Parathyroid adenoma (tissue), 2 donors: ENCODE measurements at regions not wholly inside any gene's neighbourhood (a gene's known extent, or its start where the extent isn't known, plus 50 kb on each side); places are given as distances from the start of the nearest gene placed in this dataset.

Experiments used
- H2AFZ ChIP-seq: fragments of 300-600 bp; sonication (generic); one replicate; pipeline ENCODE4 v1.7.0; 2017; ENCODE audit warnings: antibody characterized with exemption, mild to moderate bottlenecking
- H3K27ac ChIP-seq: fragments of 300-600 bp; sonication (generic); one replicate; pipeline ENCODE4 v1.7.0; 2017
- H3K27me3 ChIP-seq: fragments of 300-600 bp; sonication (generic); one replicate; pipeline ENCODE4 v1.7.0; 2017; ENCODE audit warnings: low read length; ENCODE audit not compliant: control insufficient read depth, insufficient read depth
- H3K36me3 ChIP-seq: fragments of 300-600 bp; sonication (generic); one replicate; pipeline ENCODE4 v1.7.0; 2017; ENCODE audit warnings: low read length; ENCODE audit not compliant: control insufficient read depth, insufficient read depth
- H3K4me1 ChIP-seq: fragments of 300-600 bp; sonication (generic); one replicate; pipeline ENCODE4 v1.7.0; 2017; ENCODE audit warnings: control low read depth
- H3K4me2 ChIP-seq: fragments of 300-600 bp; sonication (generic); one replicate; pipeline ENCODE4 v1.7.0; 2017; ENCODE audit warnings: low read length
- H3K4me3 ChIP-seq: fragments of 300-600 bp; sonication (generic); one replicate; pipeline ENCODE4 v1.7.0; 2017; ENCODE audit warnings: low read depth, low read length
- H3K79me2 ChIP-seq: fragments of 300-600 bp; sonication (generic); one replicate; pipeline ENCODE4 v1.7.0; 2017; ENCODE audit warnings: control low read depth
- H3K9ac ChIP-seq: fragments of 300-600 bp; sonication (generic); one replicate; pipeline ENCODE4 v1.7.0; 2017; ENCODE audit warnings: mild to moderate bottlenecking
- H3K9me3 ChIP-seq: fragments of 300-600 bp; sonication (generic); one replicate; pipeline ENCODE4 v1.7.0; 2017; ENCODE audit warnings: low read length; ENCODE audit not compliant: control insufficient read depth
- TF ChIP-seq, protein P1 (sequence below): fragments of 300-600 bp; sonication (generic); IDR thresholded peaks from one replicate; pipeline ENCODE4 v1.7.0; 2017; ENCODE audit warnings: antibody characterized with exemption, mild to moderate bottlenecking
- donor health status: primary hyperparathyroidism.

DNA sequence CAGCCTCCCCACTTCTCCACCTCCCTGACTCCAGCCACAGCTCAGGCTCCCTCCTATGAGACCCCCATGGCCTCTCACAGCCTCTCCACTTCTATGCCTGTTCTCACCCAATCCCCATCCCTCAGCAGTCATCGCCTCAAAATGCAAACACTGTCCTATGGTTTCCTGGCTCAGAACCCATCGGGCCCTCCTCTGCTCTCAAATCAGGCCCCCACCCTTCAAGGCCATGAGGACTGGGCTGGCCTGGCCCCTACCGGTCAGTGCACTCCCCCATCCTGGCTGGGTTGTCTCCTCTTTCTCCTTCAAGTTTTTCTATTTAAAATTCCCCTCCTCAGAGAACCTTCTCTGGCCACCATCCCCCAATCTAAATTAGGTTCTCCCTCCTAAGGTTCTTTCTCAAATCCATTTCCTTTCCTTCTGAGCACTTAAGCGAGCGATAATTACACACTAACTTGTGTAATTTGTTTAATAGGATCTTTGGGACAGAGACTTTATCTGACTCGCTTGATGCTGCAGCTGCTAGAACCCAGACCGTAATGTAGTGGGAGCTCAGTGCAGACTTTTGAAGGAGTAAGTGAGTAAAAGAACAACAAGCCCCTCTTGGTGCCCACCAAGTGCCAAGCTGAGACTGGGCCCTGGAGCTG is 347.2 kb downstream of the MATN1 start:
- Histone ChIP-seq H3K4me1 (no peaks in the 10 kb centered on the region), H3K36me3 (no peaks in the 10 kb centered on the region), H3K4me3 (no peak overlapping the region), H3K79me2 (no peaks in the 10 kb centered on the region), H3K9me3 (no peaks in the 10 kb centered on the region), H3K9ac (no peak overlapping the region), H3K27me3 (no peaks in the 10 kb centered on the region), H3K27ac (no peak overlapping the region), H2AFZ (no peak overlapping the region), H3K4me2 (no peak overlapping the region)
- TF ChIP-seq, protein P1, sequence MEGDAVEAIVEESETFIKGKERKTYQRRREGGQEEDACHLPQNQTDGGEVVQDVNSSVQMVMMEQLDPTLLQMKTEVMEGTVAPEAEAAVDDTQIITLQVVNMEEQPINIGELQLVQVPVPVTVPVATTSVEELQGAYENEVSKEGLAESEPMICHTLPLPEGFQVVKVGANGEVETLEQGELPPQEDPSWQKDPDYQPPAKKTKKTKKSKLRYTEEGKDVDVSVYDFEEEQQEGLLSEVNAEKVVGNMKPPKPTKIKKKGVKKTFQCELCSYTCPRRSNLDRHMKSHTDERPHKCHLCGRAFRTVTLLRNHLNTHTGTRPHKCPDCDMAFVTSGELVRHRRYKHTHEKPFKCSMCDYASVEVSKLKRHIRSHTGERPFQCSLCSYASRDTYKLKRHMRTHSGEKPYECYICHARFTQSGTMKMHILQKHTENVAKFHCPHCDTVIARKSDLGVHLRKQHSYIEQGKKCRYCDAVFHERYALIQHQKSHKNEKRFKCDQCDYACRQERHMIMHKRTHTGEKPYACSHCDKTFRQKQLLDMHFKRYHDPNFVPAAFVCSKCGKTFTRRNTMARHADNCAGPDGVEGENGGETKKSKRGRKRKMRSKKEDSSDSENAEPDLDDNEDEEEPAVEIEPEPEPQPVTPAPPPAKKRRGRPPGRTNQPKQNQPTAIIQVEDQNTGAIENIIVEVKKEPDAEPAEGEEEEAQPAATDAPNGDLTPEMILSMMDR, result no peak

DNA sequence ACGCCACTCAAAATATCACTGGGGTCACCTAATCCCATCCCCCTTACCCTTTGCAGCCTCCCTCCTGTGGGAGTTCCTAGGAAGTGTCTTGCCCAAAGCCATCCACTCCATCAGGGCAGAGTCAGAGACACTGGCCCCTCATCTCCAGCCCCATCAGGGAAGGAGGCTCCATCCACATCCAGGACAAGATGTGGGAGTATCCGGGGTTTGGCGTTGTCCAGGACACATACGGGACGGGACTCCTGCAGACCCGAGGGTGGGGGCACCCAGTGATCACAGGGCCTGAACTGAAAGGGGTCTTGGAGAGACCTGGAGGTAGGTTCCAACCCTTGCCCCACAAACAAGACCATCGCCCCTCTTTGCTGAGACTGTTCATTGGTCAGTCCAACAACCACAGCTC is 348.2 kb downstream of the MATN1 start:
- Histone ChIP-seq H2AFZ (no peak overlapping the region), H3K79me2 (no peaks in the 10 kb centered on the region), H3K36me3 (no peaks in the 10 kb centered on the region), H3K9me3 (no peaks in the 10 kb centered on the region), H3K27me3 (no peaks in the 10 kb centered on the region), H3K9ac (no peak overlapping the region), H3K4me1 (no peaks in the 10 kb centered on the region), H3K4me2 (no peak overlapping the region), H3K27ac (no peak overlapping the region), H3K4me3 (no peak overlapping the region)
- TF ChIP-seq, protein P1, result no peak

DNA sequence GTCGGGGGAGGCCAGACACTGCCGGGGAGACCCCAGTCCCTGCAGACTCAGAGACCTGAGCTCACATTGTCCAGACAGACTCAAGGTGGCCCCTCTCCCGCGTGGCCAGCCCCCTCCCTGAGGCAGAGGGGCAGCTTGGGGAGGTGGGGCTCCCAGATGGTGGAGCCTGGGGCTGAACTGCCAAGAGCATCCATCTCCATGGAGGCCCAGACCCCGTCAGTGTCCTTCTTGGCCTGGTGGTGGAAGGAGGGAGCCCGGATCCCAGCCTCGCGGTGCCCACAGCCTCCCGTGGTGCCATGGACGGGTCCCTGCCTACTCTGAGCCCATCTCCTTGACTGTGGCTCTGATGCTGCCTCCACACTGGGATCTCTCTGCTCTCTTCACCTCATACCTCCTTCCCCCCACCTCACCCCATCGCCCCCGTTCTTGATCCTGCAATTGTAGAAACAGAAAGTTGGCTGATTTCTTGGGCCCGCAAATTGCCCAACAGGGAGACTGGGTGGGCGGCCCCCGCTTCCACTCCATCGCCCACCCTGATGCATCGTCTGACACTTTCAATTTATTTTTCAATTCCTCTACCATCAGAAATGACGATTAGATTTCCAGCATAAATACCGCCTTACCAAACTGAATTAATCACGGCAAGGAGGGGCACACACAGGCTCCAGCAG is 348.9 kb downstream of the MATN1 start:
- H3K27ac ChIP-seq, result no peak overlapping the region

DNA sequence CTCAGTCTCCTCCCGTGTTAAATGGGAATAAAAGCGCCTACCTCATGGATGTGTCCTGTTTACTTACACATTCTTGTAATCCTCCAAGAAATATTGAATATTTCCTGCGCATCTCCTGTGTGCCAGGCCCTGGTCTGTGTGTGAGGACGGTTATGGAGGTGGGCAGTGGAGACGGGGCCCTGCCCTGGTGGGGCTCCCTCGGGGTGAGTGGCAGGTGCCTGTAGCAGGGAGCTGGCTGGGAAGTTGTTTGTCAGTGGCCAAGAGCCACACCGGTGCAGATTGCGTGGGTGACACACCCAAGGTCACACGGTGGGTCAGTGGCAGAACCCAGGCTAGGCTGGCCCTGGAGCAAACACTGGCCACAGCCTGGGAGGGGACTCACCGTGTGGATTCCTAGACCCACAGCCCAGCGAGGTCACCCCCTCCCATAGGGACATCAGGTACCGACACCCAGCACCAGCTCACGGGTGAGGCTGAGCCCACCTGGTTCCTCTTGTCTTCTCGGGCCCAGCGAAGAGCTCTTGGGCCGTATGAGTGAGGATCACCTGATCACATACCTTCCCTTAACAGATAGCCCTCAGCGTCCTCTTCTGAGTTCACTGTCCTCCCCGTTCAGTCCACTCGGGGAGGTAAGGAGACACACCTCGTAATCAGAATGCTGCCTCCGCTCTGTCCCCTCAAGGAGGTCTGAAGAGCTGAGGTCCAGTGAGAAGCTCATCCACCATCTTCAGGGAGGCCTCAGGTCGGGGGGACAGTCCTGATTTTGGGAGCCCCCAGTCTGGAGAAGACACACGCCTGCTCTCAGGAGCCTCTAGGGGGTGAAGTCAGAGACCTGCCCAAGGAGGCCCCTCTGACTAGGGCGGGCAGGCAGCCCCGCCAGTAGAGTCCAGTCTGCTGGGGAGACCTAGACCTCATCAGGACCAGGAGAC is 349.6 kb downstream of the MATN1 start:
- Histone ChIP-seq H3K9ac (no peak overlapping the region), H3K27me3 (no peaks in the 10 kb centered on the region), H3K4me3 (no peak overlapping the region), H3K79me2 (no peaks in the 10 kb centered on the region), H3K9me3 (no peaks in the 10 kb centered on the region), H3K4me2 (no peak overlapping the region), H3K36me3 (no peaks in the 10 kb centered on the region), H3K4me1 (no peaks in the 10 kb centered on the region), H2AFZ (no peak overlapping the region), H3K27ac (no peak overlapping the region)
- TF ChIP-seq, protein P1, result no peak

More for the DNA sequence above, 348.9 kb downstream of the MATN1 start:
- Histone ChIP-seq H3K9me3 (no peaks in the 10 kb centered on the region), H3K27me3 (no peaks in the 10 kb centered on the region), H3K4me2 (no peak overlapping the region), H3K79me2 (no peaks in the 10 kb centered on the region), H3K4me3 (no peak overlapping the region), H2AFZ (no peak overlapping the region), H3K36me3 (no peaks in the 10 kb centered on the region), H3K9ac (no peak overlapping the region), H3K4me1 (no peaks in the 10 kb centered on the region)
- TF ChIP-seq, protein P1, result no peak
